ENCODE measurements at regions not wholly inside any gene's neighbourhood (a gene's known extent, or its start where the extent isn't known, plus 50 kb on each side); places are given as distances from the start of the nearest gene placed in this dataset.
"Not testable (repeated sequence)": the region's sequence is repeated elsewhere in the genome, so short reads cannot be mapped to it uniquely, and the experiment has no call there.

GRCh38 chr4:77505275-77505957 is 100.2 kb upstream of the CXCL13 start:
- DNase-seq (ENCODE audit: low read depth): no peak
- TF ChIP-seq CTCF (IDR thresholded peaks at IDR 0.05; ENCODE audit: low read depth, low read length, missing control alignments): no peak
- H3K4me3 ChIP-seq (ENCODE audit: low read depth, low read length): no peak overlapping the region

- no peak for DNase-seq (ENCODE audit: low read depth)
- no peak for TF ChIP-seq CTCF (IDR thresholded peaks at IDR 0.05; ENCODE audit: low read depth, low read length, missing control alignments)
These were observed 99.7 kb upstream of the CXCL13 start for GRCh38 chr4:77505958-77506319.

GRCh38 chr4:77510367-77510766 is 95.3 kb upstream of the CXCL13 start:
- no peak for TF ChIP-seq CTCF (IDR thresholded peaks at IDR 0.05; ENCODE audit: low read depth, low read length, missing control alignments)
- no peak for DNase-seq (ENCODE audit: low read depth)
- no peak overlapping the region for H3K4me3 ChIP-seq (ENCODE audit: low read depth, low read length)

More at GRCh38 chr4:77505958-77506319, 99.7 kb upstream of the CXCL13 start:
- no peak overlapping the region for H3K4me3 ChIP-seq (ENCODE audit: low read depth, low read length)

- H3K4me3 ChIP-seq (ENCODE audit: low read depth, low read length): no peak overlapping the region
- no peak for TF ChIP-seq CTCF (IDR thresholded peaks at IDR 0.05; ENCODE audit: low read depth, low read length, missing control alignments)
- no peak for DNase-seq (ENCODE audit: low read depth)
These were observed 80.1 kb upstream of the CXCL13 start for GRCh38 chr4:77525538-77525937.

GRCh38 chr4:77527900-77528299 is 77.7 kb upstream of the CXCL13 start:
- DNase-seq (ENCODE audit: low read depth); H3K4me3 ChIP-seq (ENCODE audit: low read depth, low read length): not testable (repeated sequence)

GRCh38 chr4:77538144-77538543 is 67.5 kb upstream of the CXCL13 start:
- no peak for TF ChIP-seq CTCF (IDR thresholded peaks at IDR 0.05; ENCODE audit: low read depth, low read length, missing control alignments)
- DNase-seq (ENCODE audit: low read depth): no peak
- no peak overlapping the region for H3K4me3 ChIP-seq (ENCODE audit: low read depth, low read length)

GRCh38 chr4:77538574-77539157 is 67.0 kb upstream of the CXCL13 start:
- no peak overlapping the region for H3K4me3 ChIP-seq (ENCODE audit: low read depth, low read length)
- DNase-seq (ENCODE audit: low read depth): no peak
- no peak for TF ChIP-seq CTCF (IDR thresholded peaks at IDR 0.05; ENCODE audit: low read depth, low read length, missing control alignments)
